GM21447 (cell line): ENCODE measurements at regions not wholly inside any gene's neighbourhood (a gene's known extent, or its start where the extent isn't known, plus 50 kb on each side); places are given as distances from the start of the nearest gene placed in this dataset.
"Not testable (repeated sequence)": the region's sequence is repeated elsewhere in the genome, so short reads cannot be mapped to it uniquely, and the experiment has no call there.

Experiments used
- ATAC-seq: cut with Tn5 transposase; IDR thresholded peaks from one replicate; pipeline ENCODE4 v1.9.1; 2021; ENCODE audit not compliant: unreplicated experiment

- not testable (repeated sequence) for ATAC-seq
Observed at GRCh38 chr9:40939201-40939887, 189.1 kb downstream of the FOXD4L6 start.

- no peak for ATAC-seq
Observed at GRCh38 chr9:40935336-40935735, 193.1 kb downstream of the FOXD4L6 start.

GRCh38 chr9:40934480-40934879 is 194.0 kb downstream of the FOXD4L6 start:
- ATAC-seq = not testable (repeated sequence)

- ATAC-seq = not testable (repeated sequence)
Observed at GRCh38 chr9:40930426-40930825, 198.1 kb downstream of the FOXD4L6 start.

- not testable (repeated sequence) for ATAC-seq
Observed at GRCh38 chr9:40929488-40929845, 199.0 kb downstream of the FOXD4L6 start.

- no peak for ATAC-seq
Observed at GRCh38 chr9:40928803-40929487, 199.5 kb downstream of the FOXD4L6 start.

- ATAC-seq = no peak
Observed at GRCh38 chr9:40927851-40928802, 200.4 kb downstream of the FOXD4L6 start.

- ATAC-seq = no peak
Observed at GRCh38 chr9:40927260-40927631, 201.2 kb downstream of the FOXD4L6 start.

- no peak for ATAC-seq
Observed at GRCh38 chr9:40926404-40927259, 201.8 kb downstream of the FOXD4L6 start.

- ATAC-seq = no peak
Observed at GRCh38 chr9:40925149-40925548, 203.3 kb downstream of the FOXD4L6 start.

- not testable (repeated sequence) for ATAC-seq
Observed at GRCh38 chr9:40916399-40916783, 212.1 kb downstream of the FOXD4L6 start.

- not testable (repeated sequence) for ATAC-seq
Observed at GRCh38 chr9:40915660-40916398, 212.7 kb downstream of the FOXD4L6 start.

- ATAC-seq = no peak
Observed at GRCh38 chr9:40914772-40915659, 213.5 kb downstream of the FOXD4L6 start.

- no peak for ATAC-seq
Observed at GRCh38 chr9:40913928-40914673, 214.4 kb downstream of the FOXD4L6 start.

- no peak for ATAC-seq
Observed at GRCh38 chr9:40913096-40913719, 215.3 kb downstream of the FOXD4L6 start.

GRCh38 chr9:40912679-40913078 is 215.8 kb downstream of the FOXD4L6 start:
- not testable (repeated sequence) for ATAC-seq

- ATAC-seq = no peak
Observed at GRCh38 chr9:40911647-40912046, 216.8 kb downstream of the FOXD4L6 start.

- ATAC-seq = not testable (repeated sequence)
Observed at GRCh38 chr9:40910995-40911394, 217.5 kb downstream of the FOXD4L6 start.
